Thyroid gland (tissue), 4 donors: ENCODE measurements at regions not wholly inside any gene's neighbourhood (a gene's known extent, or its start where the extent isn't known, plus 50 kb on each side); places are given as distances from the start of the nearest gene placed in this dataset.

Source experiments
- POLR2A ChIP-seq, 2 donors: fragments of 450-650 bp; IDR thresholded peaks; one replicate each; pipeline ENCODE4 v1.6.1; 2017; ENCODE audit warnings: antibody characterized with exemption in 2 of 2, mild to moderate bottlenecking in 2 of 2, moderate library complexity in 1 of 2
- TF ChIP-seq, protein P1 (sequence below), 6 experiments: fragments of 200-600 bp in 3 of 6; fragments of 450-650 bp in 3 of 6; sonication (generic) in 3 of 6; IDR thresholded peaks; one replicate each; pipeline ENCODE4 v1.5.1; 2016 to 2019; ENCODE audit warnings: antibody characterized with exemption in 6 of 6, mild to moderate bottlenecking in 2 of 6, inconsistent platforms in 1 of 6, moderate library complexity in 1 of 6

DNA sequence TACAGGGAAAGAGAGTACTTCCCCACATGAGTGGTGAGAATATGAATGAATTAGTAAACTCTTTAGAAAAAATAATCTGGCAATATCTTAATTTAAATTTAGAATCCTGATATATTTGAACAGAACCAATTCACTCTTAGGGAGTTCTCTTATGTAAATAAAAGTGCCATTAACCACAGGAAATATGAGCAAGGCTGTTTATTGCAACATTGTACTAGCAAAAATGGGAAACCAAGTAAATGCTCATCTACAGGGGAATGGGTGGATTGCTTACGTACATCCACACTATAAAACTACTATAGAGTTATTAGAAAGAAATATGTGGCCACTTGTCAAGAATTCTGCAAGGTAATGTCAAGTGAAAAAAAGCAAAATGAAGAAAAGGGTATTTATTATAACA lies 274.5 kb downstream of the TLE1 start:
- TF ChIP-seq, protein P1, sequence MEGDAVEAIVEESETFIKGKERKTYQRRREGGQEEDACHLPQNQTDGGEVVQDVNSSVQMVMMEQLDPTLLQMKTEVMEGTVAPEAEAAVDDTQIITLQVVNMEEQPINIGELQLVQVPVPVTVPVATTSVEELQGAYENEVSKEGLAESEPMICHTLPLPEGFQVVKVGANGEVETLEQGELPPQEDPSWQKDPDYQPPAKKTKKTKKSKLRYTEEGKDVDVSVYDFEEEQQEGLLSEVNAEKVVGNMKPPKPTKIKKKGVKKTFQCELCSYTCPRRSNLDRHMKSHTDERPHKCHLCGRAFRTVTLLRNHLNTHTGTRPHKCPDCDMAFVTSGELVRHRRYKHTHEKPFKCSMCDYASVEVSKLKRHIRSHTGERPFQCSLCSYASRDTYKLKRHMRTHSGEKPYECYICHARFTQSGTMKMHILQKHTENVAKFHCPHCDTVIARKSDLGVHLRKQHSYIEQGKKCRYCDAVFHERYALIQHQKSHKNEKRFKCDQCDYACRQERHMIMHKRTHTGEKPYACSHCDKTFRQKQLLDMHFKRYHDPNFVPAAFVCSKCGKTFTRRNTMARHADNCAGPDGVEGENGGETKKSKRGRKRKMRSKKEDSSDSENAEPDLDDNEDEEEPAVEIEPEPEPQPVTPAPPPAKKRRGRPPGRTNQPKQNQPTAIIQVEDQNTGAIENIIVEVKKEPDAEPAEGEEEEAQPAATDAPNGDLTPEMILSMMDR (IDR thresholded peaks at IDR 0.05) = no peak
- no peak for TF ChIP-seq POLR2A (IDR thresholded peaks at IDR 0.05)
